Transverse colon (tissue), 4 donors: ENCODE measurements at regions not wholly inside any gene's neighbourhood (a gene's known extent, or its start where the extent isn't known, plus 50 kb on each side); places are given as distances from the start of the nearest gene placed in this dataset.

Experiments used
- DNase-seq: peaks from one replicate; pipeline ENCODE4 v3.0.0-alpha.2; 2019
- H3K27ac ChIP-seq, 4 donors: fragments of 200-600 bp; sonication (generic); 2 replicates each; pipeline ENCODE4 v1.5.1; 2016 to 2018; ENCODE audit warnings: inconsistent platforms in 4 of 4
- H3K27me3 ChIP-seq: fragments of 200-600 bp; sonication (generic); 2 replicates; pipeline ENCODE4 v1.5.1; 2017; ENCODE audit warnings: inconsistent platforms
- H3K36me3 ChIP-seq, 4 donors: fragments of 200-600 bp; sonication (generic); 2 replicates each; pipeline ENCODE4 v1.5.1; 2017 to 2019; ENCODE audit warnings: inconsistent platforms in 4 of 4
- H3K4me1 ChIP-seq, 4 donors: fragments of 200-600 bp; sonication (generic); 2 replicates each; pipeline ENCODE4 v1.5.1; 2017 to 2020; ENCODE audit warnings: inconsistent platforms in 4 of 4
- H3K4me3 ChIP-seq, 4 donors: fragments of 200-600 bp; sonication (generic); 1 replicate in 1 of 4; 2 replicates in 3 of 4; pipeline versions ENCODE4 v1.5.1 to v1.6.1; 2017 to 2019; ENCODE audit warnings: inconsistent platforms in 4 of 4
- H3K9me3 ChIP-seq, 2 donors: fragments of 200-600 bp; sonication (generic); 2 replicates each; pipeline ENCODE4 v1.5.1; 2017 to 2019; ENCODE audit warnings: inconsistent platforms in 2 of 2
- EP300 ChIP-seq: sonication (generic); formaldehyde crosslinking; IDR thresholded peaks from one replicate; pipeline ENCODE4 v1.6.1; 2017; ENCODE audit warnings: antibody characterized with exemption, low read depth
- POLR2A ChIP-seq: fragments of 450-650 bp; IDR thresholded peaks from one replicate; pipeline ENCODE4 v1.6.1; 2016; ENCODE audit warnings: antibody characterized with exemption, mild to moderate bottlenecking, moderate library complexity
- POLR2AphosphoS5 ChIP-seq, 3 donors: sonication (generic); formaldehyde crosslinking; IDR thresholded peaks; one replicate each; pipeline ENCODE4 v1.6.1; 2016; ENCODE audit warnings: antibody characterized with exemption in 3 of 3
- whole genome bisulfite sequencing, 2 donors: methylation state at CpG; one replicate each; pipeline ENCODE4 v1.1.5; 2018; ENCODE audit warnings: low coverage in 1 of 2; 5-methylcytosine and 5-hydroxymethylcytosine counted together
- in situ Hi-C, 4 donors: fragments of 200-750 bp; cut with MboI; loops; one replicate each; pipeline versions ENCODE4 v1.15.0 to v1.15.1; 2017; ENCODE audit warnings: low sequenced_read_pairs in 3 of 4, low pct_ligation_motif_present in 1 of 4, low pct_unique_long_range_greater_than_20kb in 1 of 4
- intact Hi-C: fragments of 100-400 bp; cut with DNase I; formaldehyde crosslinking; loops from one replicate; pipeline ENCODE4 v1.15.1; 2023; ENCODE audit warnings: low total_unique reads
- TF ChIP-seq, protein P1 (sequence below), 5 experiments: fragments of 200-600 bp in 3 of 5; fragments of 450-650 bp in 2 of 5; sonication (generic) in 3 of 5; IDR thresholded peaks; 1 replicate in 2 of 5; 2 replicates in 3 of 5; pipeline ENCODE4 v1.5.1; 2016 to 2017; ENCODE audit warnings: antibody characterized with exemption in 5 of 5, inconsistent platforms in 3 of 5, mild to moderate bottlenecking in 2 of 5, moderate library complexity in 1 of 5

DNA sequence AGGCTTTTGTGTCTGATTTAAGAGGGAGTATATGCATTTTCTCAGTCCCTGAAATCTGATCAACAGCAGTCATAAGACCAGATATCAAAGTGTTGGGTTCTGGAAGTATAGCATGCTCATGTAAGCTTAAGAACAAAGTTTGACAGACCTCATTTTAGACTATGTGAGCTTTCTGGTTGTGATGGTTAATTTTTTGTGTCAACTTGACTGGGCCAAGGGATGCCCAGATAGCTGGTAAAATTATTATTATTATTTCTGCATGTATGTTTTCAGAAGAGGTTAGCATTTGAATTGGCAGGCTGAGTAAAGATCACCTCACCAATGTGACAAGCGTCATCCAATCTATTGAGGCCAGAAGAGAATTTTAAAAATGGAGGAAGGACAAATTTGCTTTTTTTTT is 63.5 kb upstream of the FRMD4A start:
- no peak for DNase-seq
- in situ Hi-C loops (no loop called here), intact Hi-C loops (no loop called here)
- Histone ChIP-seq H3K4me3 (no peak overlapping the region), H3K27me3 (no peaks in the 10 kb centered on the region), H3K27ac (no peak overlapping the region), H3K4me1 (no peaks in the 10 kb centered on the region), H3K36me3 (no peaks in the 10 kb centered on the region), H3K9me3 (no peaks in the 10 kb centered on the region)
- TF ChIP-seq POLR2AphosphoS5 (IDR thresholded peaks at IDR 0.05) (no peak), EP300 (no peak), POLR2A (no peak)
- TF ChIP-seq, protein P1, sequence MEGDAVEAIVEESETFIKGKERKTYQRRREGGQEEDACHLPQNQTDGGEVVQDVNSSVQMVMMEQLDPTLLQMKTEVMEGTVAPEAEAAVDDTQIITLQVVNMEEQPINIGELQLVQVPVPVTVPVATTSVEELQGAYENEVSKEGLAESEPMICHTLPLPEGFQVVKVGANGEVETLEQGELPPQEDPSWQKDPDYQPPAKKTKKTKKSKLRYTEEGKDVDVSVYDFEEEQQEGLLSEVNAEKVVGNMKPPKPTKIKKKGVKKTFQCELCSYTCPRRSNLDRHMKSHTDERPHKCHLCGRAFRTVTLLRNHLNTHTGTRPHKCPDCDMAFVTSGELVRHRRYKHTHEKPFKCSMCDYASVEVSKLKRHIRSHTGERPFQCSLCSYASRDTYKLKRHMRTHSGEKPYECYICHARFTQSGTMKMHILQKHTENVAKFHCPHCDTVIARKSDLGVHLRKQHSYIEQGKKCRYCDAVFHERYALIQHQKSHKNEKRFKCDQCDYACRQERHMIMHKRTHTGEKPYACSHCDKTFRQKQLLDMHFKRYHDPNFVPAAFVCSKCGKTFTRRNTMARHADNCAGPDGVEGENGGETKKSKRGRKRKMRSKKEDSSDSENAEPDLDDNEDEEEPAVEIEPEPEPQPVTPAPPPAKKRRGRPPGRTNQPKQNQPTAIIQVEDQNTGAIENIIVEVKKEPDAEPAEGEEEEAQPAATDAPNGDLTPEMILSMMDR (IDR thresholded peaks at IDR 0.05): no peak
- WGBS, 2 donors: 97 to 100% methylated on average over 1 of the region's 1 CpG

DNA sequence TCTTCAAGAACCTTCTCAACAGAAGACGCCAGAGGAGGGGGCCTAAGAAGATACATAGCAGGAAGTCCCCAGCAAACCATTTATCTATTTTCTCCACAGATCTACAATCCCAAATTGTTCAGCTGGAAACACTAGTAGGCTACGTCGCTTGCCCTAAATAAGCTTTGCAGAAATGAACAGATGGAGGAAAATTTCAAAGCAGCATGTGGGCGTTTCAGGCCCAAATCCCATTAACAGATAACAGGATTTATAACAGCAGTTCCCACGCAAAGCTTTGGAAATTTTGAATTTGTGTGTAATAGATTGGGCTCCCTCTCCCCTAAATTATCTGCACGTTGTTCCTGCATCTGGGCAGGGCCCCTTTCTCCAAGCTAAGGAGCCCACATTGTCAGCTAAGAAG is 60.6 kb upstream of the FRMD4A start:
- H3K27me3 ChIP-seq: no peaks in the 10 kb centered on the region
- in situ Hi-C loops: no loop called here

DNA sequence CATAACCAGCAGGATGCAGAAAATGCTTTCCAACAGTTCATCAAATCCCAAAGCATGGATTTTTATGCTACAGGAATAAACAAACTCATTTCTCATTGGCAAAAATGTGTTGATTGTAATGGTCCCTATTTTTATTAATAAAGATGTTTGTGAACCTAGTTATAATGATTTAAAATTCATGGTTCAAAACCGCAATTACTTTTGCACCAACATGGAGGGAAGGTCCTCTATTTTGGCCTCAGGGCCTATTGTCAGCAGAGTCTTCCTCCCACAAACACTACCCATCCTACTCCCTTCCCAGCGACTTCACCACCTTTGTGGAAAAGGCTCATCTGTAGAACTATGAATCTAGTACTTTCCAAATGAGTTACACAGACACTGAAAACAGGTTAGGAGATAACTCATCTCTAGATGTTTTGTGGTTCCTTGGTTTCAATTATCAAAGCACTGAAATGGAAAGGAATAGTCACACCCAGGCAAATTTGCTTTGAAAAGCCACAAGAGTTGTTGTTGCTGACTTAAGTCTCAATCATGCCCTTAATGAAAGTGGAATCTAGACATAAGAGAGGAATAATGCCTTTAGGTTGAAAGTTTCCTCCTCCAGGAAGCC is 59.4 kb upstream of the FRMD4A start:
- intact Hi-C loops (no loop called here), in situ Hi-C loops (no loop called here)
- Histone ChIP-seq H3K9me3 (no peaks in the 10 kb centered on the region), H3K27ac (no peak overlapping the region), H3K4me1 (no peaks in the 10 kb centered on the region), H3K36me3 (no peaks in the 10 kb centered on the region), H3K27me3 (no peaks in the 10 kb centered on the region), H3K4me3 (no peak overlapping the region)
- no peak for TF ChIP-seq POLR2AphosphoS5 (IDR thresholded peaks at IDR 0.05)
- TF ChIP-seq, protein P1 (IDR thresholded peaks at IDR 0.05): no peak
- no peak for TF ChIP-seq EP300
- TF ChIP-seq POLR2A: no peak
- 77 to 91% methylated on average over 2 of the region's 2 CpGs for WGBS, 2 donors
- no peak for DNase-seq

More for the DNA sequence above, 60.6 kb upstream of the FRMD4A start:
- WGBS, 2 donors: 85 to 87% methylated on average over 5 to 6 of the region's 6 CpGs
- DNase-seq: no peak
- Histone ChIP-seq H3K27ac (no peak overlapping the region), H3K4me1 (no peaks in the 10 kb centered on the region), H3K36me3 (no peaks in the 10 kb centered on the region), H3K9me3 (no peaks in the 10 kb centered on the region), H3K4me3 (no peak overlapping the region)
- TF ChIP-seq POLR2A: no peak
- TF ChIP-seq EP300: no peak
- TF ChIP-seq POLR2AphosphoS5 (IDR thresholded peaks at IDR 0.05): no peak
- TF ChIP-seq, protein P1 (IDR thresholded peaks at IDR 0.05): no peak
- intact Hi-C loops: no loop called here

DNA sequence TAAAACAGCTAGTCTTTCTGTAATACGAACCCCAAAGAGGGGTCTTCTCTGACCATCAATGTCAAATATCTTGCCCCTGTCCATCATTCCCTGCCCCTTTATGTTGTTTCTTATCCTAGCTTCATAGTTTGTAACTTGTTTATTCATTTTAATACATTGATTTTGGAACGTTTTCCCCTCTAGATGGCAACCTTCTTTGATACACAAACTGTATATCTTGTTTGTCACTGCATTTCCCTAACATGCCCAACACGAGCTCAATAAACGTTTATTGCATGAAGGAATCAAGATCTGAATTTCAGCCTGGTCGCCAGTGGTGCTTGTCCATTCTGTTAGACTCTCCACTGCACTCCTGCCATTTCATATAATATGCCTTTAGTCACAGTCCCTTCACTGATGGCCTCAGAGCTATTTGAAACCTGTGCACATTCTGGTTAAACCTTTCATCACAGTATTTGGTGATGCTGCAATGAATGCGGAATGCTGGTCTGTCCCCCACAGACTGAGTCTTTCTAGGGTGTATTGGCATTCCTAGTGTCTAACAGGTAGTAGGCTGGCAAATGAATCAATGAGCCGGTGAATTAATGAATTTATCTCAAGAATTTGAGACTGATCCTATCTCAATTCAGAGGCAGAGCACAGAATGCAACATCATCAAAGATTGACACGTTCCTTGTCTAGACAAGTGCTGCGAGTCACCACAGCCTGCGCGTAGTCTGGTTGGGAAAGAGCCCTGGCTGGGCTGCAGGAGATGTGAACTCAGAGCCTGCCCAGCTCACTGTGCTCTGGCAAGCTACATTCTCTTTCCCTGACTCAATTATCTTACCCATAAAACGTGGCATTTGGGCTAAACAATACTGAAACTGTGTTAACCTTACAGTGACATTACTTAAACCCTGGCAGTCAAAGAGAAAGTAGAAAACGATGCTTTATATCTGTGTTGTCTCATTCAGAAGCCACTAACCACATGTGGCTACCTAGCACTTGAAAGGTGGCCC is 55.2 kb upstream of the FRMD4A start:
- no peak for DNase-seq
- in situ Hi-C loops: no loop called here
- Histone ChIP-seq H3K4me3 (no peak overlapping the region), H3K36me3 (no peaks in the 10 kb centered on the region), H3K4me1 (no peaks in the 10 kb centered on the region), H3K9me3 (no peaks in the 10 kb centered on the region), H3K27me3 (no peaks in the 10 kb centered on the region), H3K27ac (no peak overlapping the region)
- intact Hi-C loops: no loop called here
- whole genome bisulfite sequencing, 2 donors: 30 to 62% methylated on average over 5 to 13 of the region's 13 CpGs
- TF ChIP-seq POLR2A: no peak
- TF ChIP-seq EP300: no peak
- TF ChIP-seq, protein P1 (IDR thresholded peaks at IDR 0.05): no peak
- TF ChIP-seq POLR2AphosphoS5 (IDR thresholded peaks at IDR 0.05): no peak
